ENCODE measurements at regions not wholly inside any gene's neighbourhood (a gene's known extent, or its start where the extent isn't known, plus 50 kb on each side); places are given as distances from the start of the nearest gene placed in this dataset.
A peak's percentile ranks its signal among the peaks of the same experiment; 100 is the strongest.
"Not testable (repeated sequence)": the region's sequence is repeated elsewhere in the genome, so short reads cannot be mapped to it uniquely, and the experiment has no call there.

- no peak for DNase-seq (ENCODE audit: low read depth, low spot score)
These were observed 273.7 kb downstream of the SOX2 start for GRCh38 chr3:181985386-181985785.

- DNase-seq (ENCODE audit: low read depth, low spot score), result no peak
These were observed 276.0 kb downstream of the SOX2 start for GRCh38 chr3:181987736-181988135.

DNA sequence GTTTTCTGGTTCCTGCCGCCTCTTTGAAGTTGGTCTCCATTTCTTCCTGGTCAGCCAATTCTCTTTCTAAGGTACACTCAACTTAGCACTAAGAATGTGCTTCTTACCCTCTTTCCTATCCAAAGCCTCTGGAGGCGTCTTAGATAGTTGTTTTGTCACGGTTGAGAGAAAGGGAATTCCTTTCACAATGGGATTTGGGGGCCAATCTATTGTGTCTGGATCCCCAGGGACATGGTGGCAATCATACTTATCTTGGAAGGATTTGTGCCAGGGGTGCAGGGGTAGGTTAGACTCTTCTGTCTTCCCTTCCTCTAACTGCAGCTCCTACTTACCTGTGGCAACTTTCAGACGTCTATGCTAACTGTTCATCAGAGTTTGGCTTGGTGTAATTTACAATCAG lies 287.1 kb downstream of the SOX2 start:
- DNase-seq (ENCODE audit: low read depth, low spot score), result no peak

- no peak for DNase-seq (ENCODE audit: low read depth, low spot score)
These were observed 287.6 kb downstream of the SOX2 start for GRCh38 chr3:181999314-181999713.

DNA sequence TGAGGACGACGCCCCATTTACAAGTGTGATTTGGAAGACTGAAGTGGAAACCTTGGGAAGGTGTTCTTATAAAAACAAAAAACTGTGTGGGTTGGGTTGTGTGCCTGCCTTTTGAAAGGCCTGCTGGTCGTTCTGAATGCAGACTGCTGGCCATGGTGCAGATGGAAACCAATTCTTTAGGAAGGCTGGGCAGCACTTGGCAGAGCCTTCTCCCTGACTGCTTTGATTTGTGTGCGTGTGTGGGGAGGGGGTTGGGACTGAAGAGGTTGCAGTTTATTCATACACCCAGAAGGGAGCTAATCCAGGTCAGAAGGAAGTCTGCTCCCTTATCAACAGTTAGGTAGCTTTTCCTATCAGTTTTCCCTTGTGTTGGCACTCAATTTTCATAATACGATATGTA lies 288.7 kb downstream of the SOX2 start:
- peak; percentile 8 for DNase-seq (ENCODE audit: low read depth, low spot score)

DNA sequence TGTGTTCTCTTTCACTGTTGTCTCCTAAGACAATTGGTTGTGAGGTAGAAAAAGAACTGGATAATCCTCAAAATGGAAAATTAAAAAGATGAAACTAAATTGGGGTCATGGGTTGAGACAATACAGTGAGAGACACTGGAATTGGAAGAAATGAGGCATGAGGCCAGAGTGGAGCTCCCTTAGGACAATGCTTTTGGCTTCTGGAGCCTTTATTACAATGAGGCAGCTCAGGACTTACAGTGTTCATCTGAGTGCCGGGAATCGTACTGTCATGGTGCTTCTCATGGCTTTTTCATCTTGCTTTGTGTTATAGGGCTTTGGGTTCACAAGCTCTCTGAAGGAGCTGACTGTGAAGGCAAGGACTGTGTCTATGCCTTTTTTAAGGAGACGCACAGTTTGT lies 293.5 kb downstream of the SOX2 start:
- no peak for DNase-seq (ENCODE audit: low read depth, low spot score)

DNA sequence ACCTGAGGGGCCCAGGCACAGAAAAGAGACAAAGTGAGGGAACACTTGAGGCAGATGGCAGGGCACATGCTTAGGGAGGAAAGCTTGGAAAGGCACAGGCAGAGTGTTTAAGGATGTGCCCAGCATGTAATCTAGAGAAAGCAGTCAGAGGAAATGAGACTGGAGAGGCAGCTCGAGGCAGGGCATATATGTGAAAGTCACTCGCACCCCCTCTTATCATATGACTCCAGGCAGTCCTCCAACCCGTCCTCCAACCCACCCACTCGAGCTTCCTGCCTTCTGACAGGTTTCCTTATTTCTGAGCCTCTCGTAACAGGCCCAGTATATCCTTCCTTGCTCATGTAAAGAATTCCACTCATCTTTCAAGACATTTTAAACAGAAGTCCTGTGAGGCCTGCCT lies 294.0 kb downstream of the SOX2 start:
- no peak for DNase-seq (ENCODE audit: low read depth, low spot score)

GRCh38 chr3:182006431-182006830 lies 294.7 kb downstream of the SOX2 start:
- DNase-seq (ENCODE audit: low read depth, low spot score), result no peak

DNA sequence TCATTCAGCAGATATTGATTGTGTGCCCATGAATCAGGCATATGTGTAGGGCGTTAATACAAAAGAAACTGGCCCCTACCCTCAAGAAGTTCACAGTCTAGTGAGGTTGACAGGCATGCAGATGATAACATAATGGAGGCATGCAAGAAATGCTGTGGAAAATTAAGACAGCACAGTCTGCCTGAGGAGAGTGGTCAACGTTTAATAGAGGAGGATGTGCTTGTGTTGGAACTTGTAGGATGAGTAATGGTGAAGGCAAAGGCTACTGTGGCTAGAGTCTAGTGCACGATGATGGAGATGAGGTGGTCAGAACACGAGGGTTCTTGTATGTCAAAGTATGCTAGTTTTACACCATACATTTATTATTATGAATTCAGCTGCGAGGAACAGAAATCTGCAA lies 295.7 kb downstream of the SOX2 start:
- no peak for DNase-seq (ENCODE audit: low read depth, low spot score)

- DNase-seq (ENCODE audit: low read depth, low spot score), result no peak
These were observed 306.6 kb downstream of the SOX2 start for GRCh38 chr3:182018361-182018760.

GRCh38 chr3:182019926-182020325 lies 308.2 kb downstream of the SOX2 start:
- no peak for DNase-seq (ENCODE audit: low read depth, low spot score)

- no peak for DNase-seq (ENCODE audit: low read depth, low spot score)
These were observed 312.1 kb downstream of the SOX2 start for GRCh38 chr3:182023843-182024242.

GRCh38 chr3:182027366-182027765 lies 315.6 kb downstream of the SOX2 start:
- no peak for DNase-seq (ENCODE audit: low read depth, low spot score)

DNA sequence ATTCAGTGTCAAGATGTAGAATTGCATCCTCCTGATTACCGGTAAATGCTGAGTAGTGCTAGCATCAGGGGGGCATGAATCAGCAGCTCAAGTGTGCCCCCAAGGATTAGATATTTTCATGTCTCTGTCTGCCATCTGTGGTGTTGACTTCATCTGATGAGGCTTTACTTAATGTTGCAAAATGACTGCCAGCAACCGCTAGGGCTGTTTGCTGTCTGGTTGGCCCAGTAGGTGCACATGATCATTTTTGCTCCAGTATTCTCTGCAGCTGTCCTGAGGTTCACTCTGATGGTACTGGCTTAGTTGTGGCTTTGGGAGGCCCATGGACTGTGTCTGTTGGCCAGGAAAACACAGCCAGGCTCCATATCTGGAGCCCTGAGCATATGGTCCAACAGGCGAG lies 316.4 kb downstream of the SOX2 start:
- DNase-seq (ENCODE audit: low read depth, low spot score), result no peak

- DNase-seq (ENCODE audit: low read depth, low spot score), result not testable (repeated sequence)
These were observed 322.5 kb downstream of the SOX2 start for GRCh38 chr3:182034231-182034630.

- no peak for DNase-seq (ENCODE audit: low read depth, low spot score)
These were observed 323.6 kb downstream of the SOX2 start for GRCh38 chr3:182035324-182035723.

DNA sequence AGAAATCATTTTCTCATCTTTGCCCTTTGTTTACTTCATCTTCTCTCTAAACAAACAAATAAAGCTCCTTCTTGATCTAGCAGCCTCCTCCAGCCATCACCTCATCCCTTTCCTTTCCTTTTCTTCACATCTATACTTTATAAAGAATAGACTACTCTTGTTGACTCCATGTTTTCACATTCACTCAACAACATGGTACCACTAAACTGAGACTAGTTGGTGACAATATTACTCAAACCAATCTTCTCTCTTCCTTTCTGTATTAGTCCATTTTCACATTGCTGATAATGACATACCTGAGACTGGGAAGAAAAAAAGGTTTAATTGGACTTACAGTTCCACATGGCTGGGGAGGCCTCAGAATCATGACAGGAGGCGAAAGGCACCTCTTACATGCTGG lies 324.7 kb downstream of the SOX2 start:
- DNase-seq (ENCODE audit: low read depth, low spot score), result no peak

GRCh38 chr3:182041668-182042291 lies 330.1 kb downstream of the SOX2 start:
- no peak for DNase-seq (ENCODE audit: low read depth, low spot score)

DNA sequence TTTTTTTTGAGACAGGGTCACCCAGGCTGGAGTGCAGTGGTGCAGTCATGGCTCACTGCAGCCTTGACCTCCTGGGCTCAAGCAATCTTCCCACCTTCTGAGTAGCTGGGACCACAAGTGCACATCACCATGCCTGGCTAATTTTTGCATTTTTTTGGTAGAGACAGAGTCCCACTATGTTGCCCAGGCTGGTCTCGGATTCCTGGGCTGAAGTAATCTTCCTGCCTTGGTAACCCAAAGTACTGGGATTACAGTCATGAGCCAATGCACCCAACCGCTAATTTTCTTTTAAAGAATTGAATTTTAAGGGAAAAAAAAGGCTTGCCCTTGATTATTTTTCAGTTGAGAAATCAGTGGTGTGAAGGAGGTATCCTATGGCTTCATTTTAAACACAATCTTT lies 334.0 kb downstream of the SOX2 start:
- DNase-seq (ENCODE audit: low read depth, low spot score), result no peak

DNA sequence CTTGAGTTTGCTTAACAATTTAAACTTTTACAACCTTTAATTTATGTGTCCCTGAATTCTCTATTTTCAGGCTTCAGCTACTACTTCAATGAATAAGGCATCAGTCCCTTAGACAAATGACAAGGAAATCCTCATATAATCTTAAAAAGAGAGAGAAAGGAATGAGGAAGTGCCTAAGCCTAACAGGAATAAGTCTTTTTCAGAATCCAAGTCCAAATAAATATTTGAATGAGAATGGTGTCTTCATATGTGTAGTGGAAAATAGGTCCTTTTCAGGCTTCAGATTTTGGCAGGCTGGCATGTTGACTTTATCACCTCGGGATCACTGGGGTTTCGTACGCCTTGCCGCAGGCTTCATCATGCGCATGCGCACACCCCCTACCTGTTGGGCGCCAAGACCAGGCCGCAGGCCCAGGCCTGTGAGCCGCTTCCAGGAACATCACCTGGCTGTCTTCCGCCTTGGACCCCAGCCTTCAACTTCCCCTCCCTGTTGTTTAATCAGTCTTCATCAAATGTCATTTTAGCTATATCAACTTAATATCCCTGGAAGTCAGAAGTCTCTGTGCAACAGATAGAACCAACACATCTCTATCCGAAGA lies 334.5 kb downstream of the SOX2 start:
- DNase-seq (ENCODE audit: low read depth, low spot score), result no peak

- no peak for DNase-seq (ENCODE audit: low read depth, low spot score)
These were observed 339.2 kb downstream of the SOX2 start for GRCh38 chr3:182050932-182051331.

GRCh38 chr3:182052332-182052731 lies 340.6 kb downstream of the SOX2 start:
- DNase-seq (ENCODE audit: low read depth, low spot score), result no peak

DNA sequence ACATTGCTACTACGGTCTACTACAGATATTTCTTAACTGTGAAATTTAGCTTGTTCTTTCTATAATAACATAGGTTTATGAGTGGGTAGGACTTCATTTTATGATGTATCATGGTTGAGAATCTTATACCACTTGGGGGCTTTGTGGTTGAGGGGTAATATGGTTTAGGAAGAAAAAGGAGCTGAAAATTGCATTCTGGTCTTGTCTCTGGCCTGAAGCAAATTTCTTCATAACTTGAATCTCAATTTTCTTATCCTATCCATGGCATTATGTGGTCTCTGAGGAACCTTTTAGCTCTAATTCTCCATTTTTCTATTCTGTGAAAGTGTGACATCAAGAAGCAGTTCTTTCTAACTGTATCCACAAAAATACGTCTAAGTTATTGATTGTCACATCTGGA lies 341.0 kb downstream of the SOX2 start:
- DNase-seq (ENCODE audit: low read depth, low spot score), result no peak

DNA sequence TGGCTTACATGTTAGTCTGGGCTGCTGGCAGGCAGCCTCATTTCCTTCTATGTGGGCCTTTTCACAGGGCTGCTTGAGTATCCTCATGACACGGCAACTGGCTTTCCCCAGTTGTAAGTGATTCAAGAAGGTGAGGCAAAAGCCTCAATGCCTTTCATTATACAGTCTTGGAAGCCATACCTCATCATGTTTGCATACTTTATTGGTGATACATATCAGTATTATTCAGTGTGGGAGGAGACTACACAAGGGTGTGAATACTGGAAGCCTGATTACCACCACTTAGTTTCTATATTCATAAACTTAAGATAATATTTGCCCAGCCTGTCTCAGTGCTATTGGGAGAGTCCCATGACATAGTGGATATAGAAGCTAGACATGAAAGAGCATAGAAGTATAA lies 346.8 kb downstream of the SOX2 start:
- no peak for DNase-seq (ENCODE audit: low read depth, low spot score)

Measured in ELF-1 (cell line).